ENCODE measurements at regions not wholly inside any gene's neighbourhood (a gene's known extent, or its start where the extent isn't known, plus 50 kb on each side); places are given as distances from the start of the nearest gene placed in this dataset.

DNA sequence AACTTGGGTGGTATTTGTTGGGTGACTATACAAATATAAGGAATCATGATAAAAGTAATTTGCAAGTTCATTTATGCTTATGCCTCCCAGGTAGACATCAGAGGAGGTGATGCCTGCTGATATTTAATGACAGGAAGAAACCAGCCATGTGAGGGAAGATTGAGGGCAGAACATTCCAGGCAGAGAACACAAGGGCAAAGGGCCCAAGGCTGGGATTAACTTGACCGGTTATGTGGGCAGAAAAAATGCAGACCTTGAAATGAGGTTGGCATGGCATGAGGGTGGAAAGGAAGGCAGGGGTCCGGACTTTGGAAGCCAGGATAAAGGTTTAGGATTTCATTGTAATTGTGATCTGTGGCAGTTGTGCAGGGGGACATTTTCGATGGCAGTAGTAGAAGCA, 68.0 kb upstream of the MTPN start:
- TF ChIP-seq, protein P1, sequence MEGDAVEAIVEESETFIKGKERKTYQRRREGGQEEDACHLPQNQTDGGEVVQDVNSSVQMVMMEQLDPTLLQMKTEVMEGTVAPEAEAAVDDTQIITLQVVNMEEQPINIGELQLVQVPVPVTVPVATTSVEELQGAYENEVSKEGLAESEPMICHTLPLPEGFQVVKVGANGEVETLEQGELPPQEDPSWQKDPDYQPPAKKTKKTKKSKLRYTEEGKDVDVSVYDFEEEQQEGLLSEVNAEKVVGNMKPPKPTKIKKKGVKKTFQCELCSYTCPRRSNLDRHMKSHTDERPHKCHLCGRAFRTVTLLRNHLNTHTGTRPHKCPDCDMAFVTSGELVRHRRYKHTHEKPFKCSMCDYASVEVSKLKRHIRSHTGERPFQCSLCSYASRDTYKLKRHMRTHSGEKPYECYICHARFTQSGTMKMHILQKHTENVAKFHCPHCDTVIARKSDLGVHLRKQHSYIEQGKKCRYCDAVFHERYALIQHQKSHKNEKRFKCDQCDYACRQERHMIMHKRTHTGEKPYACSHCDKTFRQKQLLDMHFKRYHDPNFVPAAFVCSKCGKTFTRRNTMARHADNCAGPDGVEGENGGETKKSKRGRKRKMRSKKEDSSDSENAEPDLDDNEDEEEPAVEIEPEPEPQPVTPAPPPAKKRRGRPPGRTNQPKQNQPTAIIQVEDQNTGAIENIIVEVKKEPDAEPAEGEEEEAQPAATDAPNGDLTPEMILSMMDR (conservative IDR thresholded peaks at IDR 0.05; ENCODE audit: low read length), result no peak
- no peak for TF ChIP-seq EZH2phosphoT487 (IDR thresholded peaks at IDR 0.05; ENCODE audit: borderline replicate concordance)

Data from Loucy (cell line).